B cell (primary cell): ENCODE measurements at regions not wholly inside any gene's neighbourhood (a gene's known extent, or its start where the extent isn't known, plus 50 kb on each side); places are given as distances from the start of the nearest gene placed in this dataset.

Experiments
- EZH2 ChIP-seq: IDR thresholded peaks from 2 replicates; pipeline ENCODE4 v1.6.1; 2012; ENCODE audit warnings: borderline replicate concordance, low read depth, mild to moderate bottlenecking, moderate library complexity, low read length; ENCODE audit not compliant: insufficient read depth, poor library complexity, severe bottlenecking
- TF ChIP-seq, protein P1 (sequence below): fragments of 200-600 bp; IDR thresholded peaks from one replicate; pipeline ENCODE4 v1.8.0; 2022; ENCODE audit warnings: antibody characterized with exemption, mild to moderate bottlenecking

DNA sequence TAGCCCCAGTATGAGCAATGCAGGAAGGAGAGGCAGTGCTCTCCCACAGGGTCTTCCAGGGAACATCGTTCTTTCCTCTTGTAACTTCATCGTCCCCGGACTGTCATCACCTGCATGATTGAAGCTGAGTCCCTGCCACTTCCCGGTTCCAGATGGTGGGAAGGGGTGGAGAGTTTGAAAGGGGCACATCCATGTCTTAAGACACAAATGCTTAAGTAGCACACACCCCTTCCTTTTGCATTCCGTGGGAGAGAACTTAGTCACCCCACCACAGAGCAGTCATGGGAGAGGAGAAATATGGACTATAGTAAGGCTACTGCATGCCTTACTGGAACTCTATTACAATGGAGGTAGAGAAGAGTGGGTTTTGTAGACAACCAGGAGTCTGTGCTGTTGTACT lies 165.3 kb upstream of the GAS1 start:
- TF ChIP-seq, protein P1, sequence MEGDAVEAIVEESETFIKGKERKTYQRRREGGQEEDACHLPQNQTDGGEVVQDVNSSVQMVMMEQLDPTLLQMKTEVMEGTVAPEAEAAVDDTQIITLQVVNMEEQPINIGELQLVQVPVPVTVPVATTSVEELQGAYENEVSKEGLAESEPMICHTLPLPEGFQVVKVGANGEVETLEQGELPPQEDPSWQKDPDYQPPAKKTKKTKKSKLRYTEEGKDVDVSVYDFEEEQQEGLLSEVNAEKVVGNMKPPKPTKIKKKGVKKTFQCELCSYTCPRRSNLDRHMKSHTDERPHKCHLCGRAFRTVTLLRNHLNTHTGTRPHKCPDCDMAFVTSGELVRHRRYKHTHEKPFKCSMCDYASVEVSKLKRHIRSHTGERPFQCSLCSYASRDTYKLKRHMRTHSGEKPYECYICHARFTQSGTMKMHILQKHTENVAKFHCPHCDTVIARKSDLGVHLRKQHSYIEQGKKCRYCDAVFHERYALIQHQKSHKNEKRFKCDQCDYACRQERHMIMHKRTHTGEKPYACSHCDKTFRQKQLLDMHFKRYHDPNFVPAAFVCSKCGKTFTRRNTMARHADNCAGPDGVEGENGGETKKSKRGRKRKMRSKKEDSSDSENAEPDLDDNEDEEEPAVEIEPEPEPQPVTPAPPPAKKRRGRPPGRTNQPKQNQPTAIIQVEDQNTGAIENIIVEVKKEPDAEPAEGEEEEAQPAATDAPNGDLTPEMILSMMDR = no peak
- no peak for TF ChIP-seq EZH2
